ENCODE measurements at regions not wholly inside any gene's neighbourhood (a gene's known extent, or its start where the extent isn't known, plus 50 kb on each side); places are given as distances from the start of the nearest gene placed in this dataset.

- no peak overlapping the region for H3K9ac ChIP-seq (ENCODE audit: low read depth, low read length)
- H3K36me3 ChIP-seq (ENCODE audit: control insufficient read depth, insufficient read depth, low read length) = no peaks in the 10 kb centered on the region
- H3K9me3 ChIP-seq (ENCODE audit: control insufficient read depth, insufficient read depth, low read length) = no peaks in the 10 kb centered on the region
- peaks cover 9% of the 10 kb centered on the region for H3K4me1 ChIP-seq (ENCODE audit: control insufficient read depth, insufficient read depth, low read length)
- no peaks in the 10 kb centered on the region for H3K27me3 ChIP-seq (ENCODE audit: control insufficient read depth, insufficient read depth, low read length)
- no peak overlapping the region for H3K4me3 ChIP-seq (ENCODE audit: low read depth, low read length)
Measured at GRCh38 chr6:121522771-121523386, 87.4 kb downstream of the GJA1 start.

DNA sequence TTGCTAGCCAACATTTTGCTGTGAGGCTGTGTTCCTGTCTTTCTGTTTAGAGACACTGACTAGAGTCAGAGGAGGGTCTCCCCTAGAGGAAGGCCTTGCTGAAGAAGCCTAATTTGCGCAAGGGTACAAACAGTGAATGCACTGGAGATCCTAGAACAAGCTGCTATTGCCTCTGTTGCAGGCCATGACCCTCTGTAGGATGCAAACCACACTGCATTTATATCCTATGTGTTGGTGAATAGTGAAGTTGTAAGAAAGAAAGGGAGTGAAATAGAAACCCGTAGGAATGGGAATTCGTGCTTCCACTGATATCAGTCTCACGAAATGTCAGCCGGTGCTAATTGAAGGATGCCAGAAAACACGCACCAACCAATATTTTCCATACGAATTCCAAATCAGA is 88.2 kb downstream of the GJA1 start:
- H3K36me3 ChIP-seq (ENCODE audit: control insufficient read depth, insufficient read depth, low read length) = no peaks in the 10 kb centered on the region
- peaks cover 9% of the 10 kb centered on the region for H3K4me1 ChIP-seq (ENCODE audit: control insufficient read depth, insufficient read depth, low read length)
- H3K9ac ChIP-seq (ENCODE audit: low read depth, low read length) = peak overlapping the region; percentile 13
- no peak overlapping the region for H3K4me3 ChIP-seq (ENCODE audit: low read depth, low read length)
- no peaks in the 10 kb centered on the region for H3K9me3 ChIP-seq (ENCODE audit: control insufficient read depth, insufficient read depth, low read length)
- H3K27me3 ChIP-seq (ENCODE audit: control insufficient read depth, insufficient read depth, low read length) = no peaks in the 10 kb centered on the region

DNA sequence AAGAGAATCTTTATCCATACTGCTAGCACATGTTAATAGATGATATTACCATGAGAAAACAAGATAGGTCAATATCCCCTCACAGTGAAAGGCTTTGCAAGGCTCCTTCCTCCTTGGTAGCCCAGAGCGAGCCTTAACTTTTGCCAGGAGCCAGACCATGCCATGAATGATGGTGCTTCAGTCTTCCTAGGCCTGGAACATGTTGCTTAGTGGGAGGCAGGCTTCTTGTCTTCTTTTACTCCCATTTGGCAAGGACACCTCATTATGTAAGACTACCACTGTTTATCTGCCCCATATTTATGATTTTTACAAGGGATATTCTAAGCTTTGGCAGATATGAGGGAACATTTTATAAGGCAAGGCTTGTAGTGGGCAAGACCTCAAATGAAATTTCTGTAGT is 90.8 kb downstream of the GJA1 start:
- Histone ChIP-seq H3K9ac (ENCODE audit: low read depth, low read length) (no peak overlapping the region), H3K9me3 (ENCODE audit: control insufficient read depth, insufficient read depth, low read length) (no peaks in the 10 kb centered on the region), H3K4me3 (ENCODE audit: low read depth, low read length) (no peak overlapping the region), H3K36me3 (ENCODE audit: control insufficient read depth, insufficient read depth, low read length) (no peaks in the 10 kb centered on the region), H3K4me1 (ENCODE audit: control insufficient read depth, insufficient read depth, low read length) (peaks cover 9% of the 10 kb centered on the region), H3K27me3 (ENCODE audit: control insufficient read depth, insufficient read depth, low read length) (no peaks in the 10 kb centered on the region)

DNA sequence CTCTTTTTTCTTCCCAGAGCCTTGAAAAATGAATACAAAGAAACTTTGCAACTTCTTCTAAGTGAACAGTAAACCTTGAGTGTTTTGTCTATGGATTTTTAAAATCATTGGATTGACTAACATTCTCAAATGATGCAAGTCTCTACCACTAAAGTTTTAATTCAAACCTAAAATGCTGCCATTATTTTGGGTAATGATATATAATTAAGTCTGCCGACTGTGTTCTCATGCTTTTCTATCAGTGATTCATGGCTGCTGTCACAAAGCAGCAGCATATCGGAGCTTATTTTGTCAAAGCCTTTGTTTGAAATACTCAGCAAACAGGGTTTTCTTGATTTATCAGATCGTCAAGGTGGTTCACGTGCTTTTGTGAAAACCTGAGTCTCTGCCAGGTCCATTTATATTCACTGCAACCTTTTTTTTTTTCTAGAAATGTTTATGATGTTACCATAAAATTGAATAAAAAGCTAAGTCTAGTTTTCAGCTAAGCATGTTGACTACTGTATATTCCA is 96.3 kb downstream of the GJA1 start:
- Histone ChIP-seq H3K4me3 (ENCODE audit: low read depth, low read length) (no peak overlapping the region), H3K9me3 (ENCODE audit: control insufficient read depth, insufficient read depth, low read length) (no peaks in the 10 kb centered on the region), H3K36me3 (ENCODE audit: control insufficient read depth, insufficient read depth, low read length) (no peaks in the 10 kb centered on the region)

DNA sequence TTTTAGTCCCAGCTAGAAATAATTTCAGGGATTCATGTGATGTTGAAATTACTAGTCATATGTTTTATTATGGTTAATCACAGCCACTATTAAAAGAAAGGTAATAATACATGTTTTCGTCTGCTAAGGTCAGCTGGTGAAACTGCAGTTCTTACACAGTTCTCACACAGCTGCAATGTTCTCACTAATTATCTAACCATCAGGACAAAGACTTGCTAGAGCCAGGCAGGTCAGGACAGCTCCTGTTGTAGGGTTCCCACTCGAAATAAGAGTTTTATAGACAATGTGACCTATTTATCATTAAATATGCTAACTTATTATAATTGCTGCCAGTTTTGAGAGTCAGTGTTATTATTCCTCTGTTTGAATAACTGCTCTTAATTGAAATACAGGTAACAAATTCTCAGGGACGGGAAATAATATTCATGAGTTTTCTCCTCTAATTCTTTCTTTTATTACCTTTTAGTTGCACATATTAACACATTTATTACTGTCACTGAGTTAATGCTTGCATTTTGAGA is 97.9 kb downstream of the GJA1 start:
- H3K27me3 ChIP-seq (ENCODE audit: control insufficient read depth, insufficient read depth, low read length) = no peaks in the 10 kb centered on the region
- no peak overlapping the region for H3K9ac ChIP-seq (ENCODE audit: low read depth, low read length)

More for the DNA sequence above, 96.3 kb downstream of the GJA1 start:
- H3K9ac ChIP-seq (ENCODE audit: low read depth, low read length) = no peak overlapping the region
- H3K4me1 ChIP-seq (ENCODE audit: control insufficient read depth, insufficient read depth, low read length) = no peaks in the 10 kb centered on the region
- H3K27me3 ChIP-seq (ENCODE audit: control insufficient read depth, insufficient read depth, low read length) = no peaks in the 10 kb centered on the region

DNA sequence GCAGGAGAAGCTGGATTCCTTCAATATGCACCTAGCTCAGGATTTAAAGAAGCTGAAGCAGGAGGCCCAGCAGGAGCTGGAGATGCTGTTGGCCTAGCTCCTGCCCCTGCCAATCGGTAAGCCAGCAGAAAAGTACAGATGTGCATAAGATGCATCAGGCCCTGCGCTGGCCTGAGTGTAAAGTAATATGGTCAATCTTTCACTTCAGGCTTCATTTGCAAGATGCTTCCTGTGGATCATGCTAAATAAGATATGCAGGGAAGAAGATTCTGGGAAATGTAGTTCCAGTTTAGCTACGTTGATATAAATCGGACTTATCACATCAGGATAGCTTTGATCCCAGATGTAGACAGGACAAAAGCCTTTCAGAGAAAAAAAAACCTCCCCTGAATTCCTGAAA is 100.3 kb downstream of the GJA1 start:
- Histone ChIP-seq H3K4me3 (ENCODE audit: low read depth, low read length) (no peak overlapping the region), H3K27me3 (ENCODE audit: control insufficient read depth, insufficient read depth, low read length) (no peaks in the 10 kb centered on the region), H3K9ac (ENCODE audit: low read depth, low read length) (no peak overlapping the region), H3K36me3 (ENCODE audit: control insufficient read depth, insufficient read depth, low read length) (no peaks in the 10 kb centered on the region), H3K9me3 (ENCODE audit: control insufficient read depth, insufficient read depth, low read length) (no peaks in the 10 kb centered on the region), H3K4me1 (ENCODE audit: control insufficient read depth, insufficient read depth, low read length) (no peaks in the 10 kb centered on the region)

More for the DNA sequence above, 97.9 kb downstream of the GJA1 start:
- no peaks in the 10 kb centered on the region for H3K36me3 ChIP-seq (ENCODE audit: control insufficient read depth, insufficient read depth, low read length)
- no peaks in the 10 kb centered on the region for H3K4me1 ChIP-seq (ENCODE audit: control insufficient read depth, insufficient read depth, low read length)
- H3K4me3 ChIP-seq (ENCODE audit: low read depth, low read length) = no peak overlapping the region
- no peaks in the 10 kb centered on the region for H3K9me3 ChIP-seq (ENCODE audit: control insufficient read depth, insufficient read depth, low read length)

GRCh38 chr6:121536345-121536744 is 100.9 kb downstream of the GJA1 start:
- Histone ChIP-seq H3K9ac (ENCODE audit: low read depth, low read length) (no peak overlapping the region), H3K27me3 (ENCODE audit: control insufficient read depth, insufficient read depth, low read length) (no peaks in the 10 kb centered on the region), H3K4me1 (ENCODE audit: control insufficient read depth, insufficient read depth, low read length) (no peaks in the 10 kb centered on the region), H3K9me3 (ENCODE audit: control insufficient read depth, insufficient read depth, low read length) (no peaks in the 10 kb centered on the region), H3K4me3 (ENCODE audit: low read depth, low read length) (no peak overlapping the region), H3K36me3 (ENCODE audit: control insufficient read depth, insufficient read depth, low read length) (no peaks in the 10 kb centered on the region)

- no peak overlapping the region for H3K4me3 ChIP-seq (ENCODE audit: low read depth, low read length)
- H3K9ac ChIP-seq (ENCODE audit: low read depth, low read length) = no peak overlapping the region
- no peaks in the 10 kb centered on the region for H3K4me1 ChIP-seq (ENCODE audit: control insufficient read depth, insufficient read depth, low read length)
- no peaks in the 10 kb centered on the region for H3K9me3 ChIP-seq (ENCODE audit: control insufficient read depth, insufficient read depth, low read length)
- H3K27me3 ChIP-seq (ENCODE audit: control insufficient read depth, insufficient read depth, low read length) = no peaks in the 10 kb centered on the region
- no peaks in the 10 kb centered on the region for H3K36me3 ChIP-seq (ENCODE audit: control insufficient read depth, insufficient read depth, low read length)
Measured at GRCh38 chr6:121539439-121539838, 104.0 kb downstream of the GJA1 start.

- H3K4me3 ChIP-seq (ENCODE audit: low read depth, low read length) = no peak overlapping the region
- no peaks in the 10 kb centered on the region for H3K4me1 ChIP-seq (ENCODE audit: control insufficient read depth, insufficient read depth, low read length)
- H3K27me3 ChIP-seq (ENCODE audit: control insufficient read depth, insufficient read depth, low read length) = no peaks in the 10 kb centered on the region
- H3K9ac ChIP-seq (ENCODE audit: low read depth, low read length) = no peak overlapping the region
- no peaks in the 10 kb centered on the region for H3K36me3 ChIP-seq (ENCODE audit: control insufficient read depth, insufficient read depth, low read length)
- H3K9me3 ChIP-seq (ENCODE audit: control insufficient read depth, insufficient read depth, low read length) = no peaks in the 10 kb centered on the region
Measured at GRCh38 chr6:121540210-121540609, 104.8 kb downstream of the GJA1 start.

DNA sequence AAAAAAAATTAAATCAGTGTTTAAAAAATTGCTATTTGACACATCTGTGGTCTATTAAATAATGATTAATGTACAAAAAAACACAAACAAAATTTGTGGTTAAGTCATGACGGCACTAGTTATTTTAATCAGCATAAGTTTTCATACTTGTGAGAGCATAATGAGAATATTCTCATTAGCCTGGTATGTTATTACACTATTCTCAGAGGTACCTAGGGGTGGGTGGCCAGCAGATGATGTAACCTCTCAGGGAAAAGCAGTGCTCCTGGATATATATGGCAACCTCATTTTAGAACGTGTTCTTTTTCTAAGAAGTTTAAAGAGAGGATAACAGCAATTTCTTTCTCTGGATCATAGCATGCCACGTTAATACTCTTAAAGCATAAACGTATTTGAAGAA is 109.2 kb downstream of the GJA1 start:
- Histone ChIP-seq H3K27me3 (ENCODE audit: control insufficient read depth, insufficient read depth, low read length) (no peaks in the 10 kb centered on the region), H3K4me3 (ENCODE audit: low read depth, low read length) (no peak overlapping the region), H3K9me3 (ENCODE audit: control insufficient read depth, insufficient read depth, low read length) (no peaks in the 10 kb centered on the region), H3K36me3 (ENCODE audit: control insufficient read depth, insufficient read depth, low read length) (no peaks in the 10 kb centered on the region), H3K4me1 (ENCODE audit: control insufficient read depth, insufficient read depth, low read length) (no peaks in the 10 kb centered on the region), H3K9ac (ENCODE audit: low read depth, low read length) (no peak overlapping the region)

GRCh38 chr6:121548131-121548530 is 112.7 kb downstream of the GJA1 start:
- H3K9me3 ChIP-seq (ENCODE audit: control insufficient read depth, insufficient read depth, low read length) = no peaks in the 10 kb centered on the region
- H3K4me3 ChIP-seq (ENCODE audit: low read depth, low read length) = no peak overlapping the region
- no peaks in the 10 kb centered on the region for H3K36me3 ChIP-seq (ENCODE audit: control insufficient read depth, insufficient read depth, low read length)
- H3K27me3 ChIP-seq (ENCODE audit: control insufficient read depth, insufficient read depth, low read length) = no peaks in the 10 kb centered on the region
- H3K9ac ChIP-seq (ENCODE audit: low read depth, low read length) = no peak overlapping the region
- H3K4me1 ChIP-seq (ENCODE audit: control insufficient read depth, insufficient read depth, low read length) = no peaks in the 10 kb centered on the region

GRCh38 chr6:121549736-121550135 is 114.3 kb downstream of the GJA1 start:
- Histone ChIP-seq H3K27me3 (ENCODE audit: control insufficient read depth, insufficient read depth, low read length) (no peaks in the 10 kb centered on the region), H3K36me3 (ENCODE audit: control insufficient read depth, insufficient read depth, low read length) (no peaks in the 10 kb centered on the region), H3K4me3 (ENCODE audit: low read depth, low read length) (no peak overlapping the region), H3K4me1 (ENCODE audit: control insufficient read depth, insufficient read depth, low read length) (no peaks in the 10 kb centered on the region), H3K9ac (ENCODE audit: low read depth, low read length) (no peak overlapping the region), H3K9me3 (ENCODE audit: control insufficient read depth, insufficient read depth, low read length) (no peaks in the 10 kb centered on the region)
